ENCODE measurements at regions not wholly inside any gene's neighbourhood (a gene's known extent, or its start where the extent isn't known, plus 50 kb on each side); places are given as distances from the start of the nearest gene placed in this dataset.

GRCh38 chr1:5658340-5659316 is 333.6 kb downstream of the NPHP4 start:
- no peaks in the 10 kb centered on the region for H3K36me3 ChIP-seq
- no peaks in the 10 kb centered on the region for H3K9me3 ChIP-seq
- 60% methylated on average over 16 of the region's 16 CpGs for WGBS
- no peaks in the 10 kb centered on the region for H3K27me3 ChIP-seq (replicated peaks; ENCODE audit: insufficient read depth)
- H3K27ac ChIP-seq, result no peak overlapping the region
- no peaks in the 10 kb centered on the region for H3K4me1 ChIP-seq (replicated peaks)
- no peak for DNase-seq (ENCODE audit: low spot score)
- no peak for TF ChIP-seq POLR2A (IDR thresholded peaks at IDR 0.05)
- no peak for TF ChIP-seq POLR2AphosphoS5 (IDR thresholded peaks at IDR 0.05)
- no peak for TF ChIP-seq CTCF (IDR thresholded peaks at IDR 0.05)
- intact Hi-C loops (cut with DNase I), result no loop called here
- H3K4me3 ChIP-seq, result no peak overlapping the region

- Histone ChIP-seq H3K4me1 (replicated peaks) (no peaks in the 10 kb centered on the region), H3K27ac (peak overlapping the region; percentile 15 to 49), H3K4me3 (no peak overlapping the region), H3K27me3 (replicated peaks; ENCODE audit: insufficient read depth) (no peaks in the 10 kb centered on the region), H3K36me3 (no peaks in the 10 kb centered on the region), H3K9me3 (no peaks in the 10 kb centered on the region)
- WGBS, result 10% methylated on average over 18 of the region's 18 CpGs
- TF ChIP-seq POLR2A (IDR thresholded peaks at IDR 0.05), result no peak
- peak; percentile 73 for TF ChIP-seq POLR2AphosphoS5 (IDR thresholded peaks at IDR 0.05)
- TF ChIP-seq CTCF (IDR thresholded peaks at IDR 0.05), result peak in 1 of 4 experiments; percentile 14
- peak; percentile 81 for DNase-seq (ENCODE audit: low spot score)
- intact Hi-C loops (cut with DNase I), result no loop called here
These were observed 340.0 kb downstream of the NPHP4 start for GRCh38 chr1:5651964-5652821.

GRCh38 chr1:5651473-5651872 is 340.8 kb downstream of the NPHP4 start:
- TF ChIP-seq CTCF (IDR thresholded peaks at IDR 0.05), result no peak
- no peak for TF ChIP-seq POLR2AphosphoS5 (IDR thresholded peaks at IDR 0.05)
- no peaks in the 10 kb centered on the region for H3K27me3 ChIP-seq (replicated peaks; ENCODE audit: insufficient read depth)
- no peaks in the 10 kb centered on the region for H3K9me3 ChIP-seq
- WGBS, result 86% methylated on average over 11 of the region's 11 CpGs
- no peaks in the 10 kb centered on the region for H3K4me1 ChIP-seq (replicated peaks)
- intact Hi-C loops (cut with DNase I), result no loop called here
- DNase-seq (ENCODE audit: low spot score), result no peak
- no peak overlapping the region for H3K4me3 ChIP-seq
- H3K36me3 ChIP-seq, result no peaks in the 10 kb centered on the region
- peak overlapping the region; percentile 15 to 49 for H3K27ac ChIP-seq

GRCh38 chr1:5651027-5651410 is 341.2 kb downstream of the NPHP4 start:
- TF ChIP-seq POLR2A (IDR thresholded peaks at IDR 0.05) (no peak), CTCF (IDR thresholded peaks at IDR 0.05) (no peak), POLR2AphosphoS5 (IDR thresholded peaks at IDR 0.05) (no peak)
- no peak overlapping the region for H3K27ac ChIP-seq
- no peak overlapping the region for H3K4me3 ChIP-seq
- H3K4me1 ChIP-seq (replicated peaks), result no peaks in the 10 kb centered on the region
- intact Hi-C loops (cut with DNase I), result no loop called here
- H3K9me3 ChIP-seq, result no peaks in the 10 kb centered on the region
- DNase-seq (ENCODE audit: low spot score), result no peak
- H3K27me3 ChIP-seq (replicated peaks; ENCODE audit: insufficient read depth), result no peaks in the 10 kb centered on the region
- H3K36me3 ChIP-seq, result no peaks in the 10 kb centered on the region
- 90% methylated on average over 13 of the region's 13 CpGs for WGBS

Measured in prostate gland (tissue), 2 donors.